LHCN-M2 (cell line): ENCODE measurements at regions not wholly inside any gene's neighbourhood (a gene's known extent, or its start where the extent isn't known, plus 50 kb on each side); places are given as distances from the start of the nearest gene placed in this dataset.

Experiments used
- DNase-seq: peaks from one replicate; pipeline ENCODE4 v3.0.0-alpha.2; 2012; ENCODE audit warnings: low read depth

DNA sequence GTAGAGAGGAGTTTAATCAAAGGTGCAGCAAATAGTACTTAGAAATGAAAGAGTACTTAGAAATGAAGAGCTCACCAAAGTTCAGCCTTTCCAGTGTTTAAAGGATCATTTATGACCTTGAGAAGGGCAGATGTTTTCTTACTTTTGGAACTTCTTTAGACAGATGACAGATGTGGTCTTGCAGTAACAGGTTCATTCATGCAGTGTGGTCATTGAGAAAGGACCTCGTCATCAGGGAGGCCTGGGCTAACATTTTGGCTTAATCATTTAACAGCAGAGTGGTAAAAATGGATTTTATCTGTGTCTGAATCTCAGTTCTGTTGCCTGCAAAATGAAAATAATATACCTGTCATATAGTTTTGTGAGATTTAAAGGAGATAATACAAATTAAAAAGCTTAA is 75.1 kb upstream of the NT5C1B start:
- no peak for DNase-seq

- DNase-seq: no peak
Observed at GRCh38 chr2:18663861-18664260, 74.5 kb upstream of the NT5C1B start.

DNA sequence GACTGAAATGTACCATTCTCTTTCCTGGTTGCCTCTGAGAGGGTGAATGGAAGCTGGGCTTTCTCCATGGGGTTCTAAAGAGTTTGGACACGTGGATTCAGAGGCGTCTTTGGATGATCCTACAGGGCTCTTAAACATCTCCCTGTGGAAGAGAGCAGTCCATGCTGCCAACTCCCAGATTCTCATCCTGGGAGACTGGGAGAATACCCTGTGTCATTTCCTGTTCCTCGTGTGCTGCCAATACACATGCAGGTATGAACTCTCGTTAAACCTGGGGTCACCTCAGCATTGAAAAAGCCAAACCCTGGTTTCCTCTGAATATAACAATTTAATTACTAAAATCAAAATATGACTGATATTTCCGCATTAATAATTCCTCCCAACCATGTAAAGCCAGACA is 73.3 kb upstream of the NT5C1B start:
- no peak for DNase-seq

DNA sequence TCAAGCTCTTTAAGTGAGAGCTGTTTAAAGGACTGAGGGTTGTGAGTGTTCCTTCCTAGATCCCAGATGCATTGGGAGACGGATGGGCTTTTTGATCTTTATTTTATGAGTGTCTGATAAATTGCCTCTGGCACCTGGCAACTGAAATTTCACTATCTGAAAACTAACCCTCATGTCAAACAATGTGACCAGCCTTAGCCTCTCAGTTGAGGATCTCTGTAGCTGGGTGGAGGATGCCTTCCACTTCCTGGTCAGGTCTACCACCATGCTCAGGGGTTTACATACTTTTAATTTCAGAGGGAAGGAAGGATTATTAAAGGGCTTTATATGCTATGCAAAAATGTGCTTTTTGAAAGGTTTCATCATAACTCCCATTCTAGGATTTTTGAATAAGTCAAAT is 70.5 kb upstream of the NT5C1B start:
- no peak for DNase-seq

GRCh38 chr2:18656048-18656447 is 66.7 kb upstream of the NT5C1B start:
- no peak for DNase-seq

- peak; percentile 60 for DNase-seq
Observed at GRCh38 chr2:18651842-18652774, 62.7 kb upstream of the NT5C1B start.

DNA sequence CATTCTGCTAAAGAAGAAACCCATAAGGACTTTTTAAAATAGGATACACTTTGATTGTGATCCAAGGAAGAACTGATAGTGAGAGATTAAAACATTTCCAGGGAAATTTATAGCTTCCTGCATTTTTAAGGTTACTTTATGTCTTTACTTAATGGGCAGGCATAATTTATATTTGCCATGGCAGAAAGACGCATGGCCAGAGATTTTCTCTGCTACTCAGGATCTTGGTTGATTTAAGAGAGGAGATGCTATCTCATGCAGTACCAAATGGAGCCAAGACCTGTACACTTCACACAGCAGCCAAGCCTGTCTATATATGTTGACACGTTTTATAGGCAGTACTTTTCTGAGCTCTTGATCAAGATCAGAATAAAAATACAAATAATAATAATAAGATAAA is 60.9 kb upstream of the NT5C1B start:
- DNase-seq: no peak

GRCh38 chr2:18649502-18650135 is 60.2 kb upstream of the NT5C1B start:
- DNase-seq: no peak

DNA sequence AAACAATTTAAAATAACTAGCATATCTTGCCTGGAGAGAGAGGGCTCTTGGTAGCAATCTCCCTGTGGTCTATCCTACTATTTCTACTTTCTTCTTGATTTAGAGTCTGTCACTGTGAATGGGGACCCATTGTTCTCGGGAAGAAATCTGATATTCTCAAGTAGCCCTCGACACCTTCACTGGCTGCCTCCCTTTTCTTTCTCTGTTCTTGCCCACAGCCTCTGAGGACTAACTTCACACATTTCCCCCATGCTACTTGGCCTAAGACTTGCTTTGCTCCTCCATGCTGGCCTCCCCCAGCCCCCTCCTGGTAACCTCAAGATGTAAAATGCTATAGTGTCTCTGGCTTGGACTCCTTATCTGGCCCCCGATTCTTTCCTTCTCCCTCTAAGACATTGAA is 58.8 kb upstream of the NT5C1B start:
- no peak for DNase-seq

- no peak for DNase-seq
Observed at GRCh38 chr2:18647731-18648130, 58.4 kb upstream of the NT5C1B start.

- peak; percentile 13 for DNase-seq
Observed at GRCh38 chr2:18645315-18645714, 55.9 kb upstream of the NT5C1B start.

DNA sequence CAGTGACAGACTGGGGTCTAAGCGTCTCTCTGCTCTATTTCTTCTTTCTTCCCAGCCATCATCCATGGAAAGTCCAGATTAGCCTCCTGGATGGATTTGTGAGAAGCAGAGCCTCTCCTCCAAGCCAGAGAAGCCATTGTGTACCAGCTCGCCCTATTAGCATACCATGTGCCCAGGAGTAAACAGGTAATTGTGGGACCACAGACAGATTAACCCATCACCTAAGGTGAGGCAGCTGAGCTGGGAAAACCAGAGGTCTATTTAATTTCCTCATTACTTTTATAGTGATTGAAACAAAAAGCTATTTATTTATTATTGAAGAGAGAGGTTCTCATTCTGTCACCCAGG is 54.7 kb upstream of the NT5C1B start:
- DNase-seq: no peak

DNA sequence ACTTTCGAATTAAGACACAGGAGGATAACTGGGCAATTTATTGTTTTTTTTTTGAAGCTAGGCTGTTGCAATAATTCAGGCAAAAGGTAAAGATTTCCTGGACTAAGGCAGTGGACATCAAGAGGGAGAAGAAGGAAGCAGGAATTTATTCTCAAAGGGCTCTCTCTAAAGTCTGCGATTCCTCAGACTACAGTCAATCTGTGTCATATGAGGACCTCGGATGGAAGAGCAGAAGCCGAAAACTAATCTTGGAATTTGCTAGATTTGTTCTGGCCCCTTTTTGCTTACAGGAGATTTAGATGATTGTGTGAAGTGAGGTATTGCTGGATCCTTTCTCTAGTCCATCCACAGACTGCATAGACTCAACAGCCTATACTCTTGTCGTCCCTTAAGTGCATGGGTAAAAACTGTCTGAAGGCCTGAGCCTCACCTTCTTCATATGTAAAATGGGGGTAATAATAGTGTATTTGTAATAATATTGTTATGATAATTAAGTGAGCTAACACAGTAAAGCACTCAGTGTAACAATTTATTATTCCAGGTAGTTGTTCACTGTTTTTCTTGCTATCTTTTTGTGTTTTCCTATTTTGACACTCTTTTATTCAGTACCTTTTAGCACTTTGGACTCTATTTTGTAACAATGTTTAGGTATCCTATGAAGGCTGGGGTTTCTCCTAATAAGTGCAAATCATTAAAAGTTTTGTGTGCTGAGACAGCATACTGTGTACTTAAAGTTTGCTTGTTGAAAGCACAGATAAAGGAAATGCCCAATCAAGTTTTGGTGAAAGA is 54.2 kb upstream of the NT5C1B start:
- DNase-seq: no peak

DNA sequence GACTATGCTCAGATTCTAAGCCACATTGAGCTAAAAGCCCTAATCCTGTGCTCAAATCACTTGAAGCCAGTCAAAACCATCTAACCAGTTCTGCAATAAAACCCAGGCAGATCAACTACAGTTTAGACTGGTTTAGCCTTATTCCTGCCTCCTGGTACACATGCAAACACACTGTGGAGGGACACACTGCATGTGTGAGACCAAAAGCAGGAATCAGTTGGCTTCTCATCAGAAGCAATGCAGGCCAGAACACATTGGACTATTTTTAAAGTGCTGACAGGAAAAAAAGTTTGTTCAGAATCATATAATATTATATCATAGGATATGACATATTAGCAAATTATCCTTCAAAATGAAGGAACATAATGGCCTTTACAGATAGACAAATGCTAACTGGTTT is 52.5 kb upstream of the NT5C1B start:
- no peak for DNase-seq

DNA sequence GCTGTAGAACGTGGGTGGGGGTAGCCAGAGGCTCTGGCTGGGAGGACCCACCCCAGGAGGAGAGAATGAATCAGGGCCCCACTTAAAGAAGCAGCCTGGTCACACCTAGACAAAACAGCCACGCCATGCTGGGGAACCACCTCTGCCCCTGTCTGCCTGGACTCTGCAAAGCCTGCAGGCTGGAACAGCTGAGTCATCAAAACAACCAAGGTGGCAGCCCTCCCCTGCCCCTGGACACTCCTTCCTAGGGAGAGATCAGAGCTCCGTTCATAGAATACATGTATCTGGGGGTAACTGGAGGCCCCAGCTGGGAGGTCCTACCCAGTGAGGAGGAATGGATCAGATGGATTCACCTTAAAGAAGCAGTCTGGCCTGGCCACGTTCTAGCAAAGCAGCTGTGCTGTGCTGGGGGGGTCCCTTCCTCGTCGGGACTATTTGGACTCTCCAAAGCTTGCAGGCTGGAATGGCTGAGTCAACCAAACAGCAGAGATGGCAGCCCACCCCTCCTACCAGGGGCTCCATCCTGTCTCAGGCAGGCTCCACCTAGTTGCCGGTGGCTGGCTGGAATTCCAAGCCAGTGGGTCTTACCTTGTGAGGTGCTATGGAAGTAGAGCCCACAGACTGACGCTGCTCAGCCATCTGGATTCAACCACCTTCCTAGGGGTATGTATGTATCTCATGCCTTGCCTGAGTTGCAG is 50.5 kb upstream of the NT5C1B start:
- no peak for DNase-seq
